Transverse colon (tissue), 4 donors: ENCODE measurements at regions not wholly inside any gene's neighbourhood (a gene's known extent, or its start where the extent isn't known, plus 50 kb on each side); places are given as distances from the start of the nearest gene placed in this dataset.

Experiments
- DNase-seq: peaks from one replicate; pipeline ENCODE4 v3.0.0-alpha.2; 2019
- H3K27ac ChIP-seq, 4 donors: fragments of 200-600 bp; sonication (generic); 2 replicates each; pipeline ENCODE4 v1.5.1; 2016 to 2018; ENCODE audit warnings: inconsistent platforms in 4 of 4
- H3K27me3 ChIP-seq: fragments of 200-600 bp; sonication (generic); 2 replicates; pipeline ENCODE4 v1.5.1; 2017; ENCODE audit warnings: inconsistent platforms
- H3K36me3 ChIP-seq, 4 donors: fragments of 200-600 bp; sonication (generic); 2 replicates each; pipeline ENCODE4 v1.5.1; 2017 to 2019; ENCODE audit warnings: inconsistent platforms in 4 of 4
- H3K4me1 ChIP-seq, 4 donors: fragments of 200-600 bp; sonication (generic); 2 replicates each; pipeline ENCODE4 v1.5.1; 2017 to 2020; ENCODE audit warnings: inconsistent platforms in 4 of 4
- H3K4me3 ChIP-seq, 4 donors: fragments of 200-600 bp; sonication (generic); 1 replicate in 1 of 4; 2 replicates in 3 of 4; pipeline versions ENCODE4 v1.5.1 to v1.6.1; 2017 to 2019; ENCODE audit warnings: inconsistent platforms in 4 of 4
- H3K9me3 ChIP-seq, 2 donors: fragments of 200-600 bp; sonication (generic); 2 replicates each; pipeline ENCODE4 v1.5.1; 2017 to 2019; ENCODE audit warnings: inconsistent platforms in 2 of 2
- CTCF ChIP-seq, 5 experiments: fragments of 200-600 bp in 3 of 5; fragments of 450-650 bp in 2 of 5; sonication (generic) in 3 of 5; IDR thresholded peaks; 1 replicate in 2 of 5; 2 replicates in 3 of 5; pipeline ENCODE4 v1.5.1; 2016 to 2017; ENCODE audit warnings: antibody characterized with exemption in 5 of 5, inconsistent platforms in 3 of 5, mild to moderate bottlenecking in 2 of 5, moderate library complexity in 1 of 5
- EP300 ChIP-seq: sonication (generic); formaldehyde crosslinking; IDR thresholded peaks from one replicate; pipeline ENCODE4 v1.6.1; 2017; ENCODE audit warnings: antibody characterized with exemption, low read depth
- POLR2A ChIP-seq: fragments of 450-650 bp; IDR thresholded peaks from one replicate; pipeline ENCODE4 v1.6.1; 2016; ENCODE audit warnings: antibody characterized with exemption, mild to moderate bottlenecking, moderate library complexity
- POLR2AphosphoS5 ChIP-seq, 3 donors: sonication (generic); formaldehyde crosslinking; IDR thresholded peaks; one replicate each; pipeline ENCODE4 v1.6.1; 2016; ENCODE audit warnings: antibody characterized with exemption in 3 of 3
- WGBS, 2 donors: methylation state at CpG; one replicate each; pipeline ENCODE4 v1.1.5; 2018; ENCODE audit warnings: low coverage in 1 of 2; 5-methylcytosine and 5-hydroxymethylcytosine counted together
- in situ Hi-C, 4 donors: fragments of 200-750 bp; cut with MboI; loops; one replicate each; pipeline versions ENCODE4 v1.15.0 to v1.15.1; 2017; ENCODE audit warnings: low sequenced_read_pairs in 3 of 4, low pct_ligation_motif_present in 1 of 4, low pct_unique_long_range_greater_than_20kb in 1 of 4
- intact Hi-C: fragments of 100-400 bp; cut with DNase I; formaldehyde crosslinking; loops from one replicate; pipeline ENCODE4 v1.15.1; 2023; ENCODE audit warnings: low total_unique reads

- Histone ChIP-seq H3K4me3 (no peak overlapping the region), H3K4me1 (no peaks in the 10 kb centered on the region), H3K27ac (no peak overlapping the region), H3K9me3 (no peaks in the 10 kb centered on the region), H3K27me3 (no peaks in the 10 kb centered on the region), H3K36me3 (no peaks in the 10 kb centered on the region)
- in situ Hi-C loops (no loop called here), intact Hi-C loops (no loop called here)
- no peak for DNase-seq
- whole genome bisulfite sequencing, 2 donors = 52 to 83% methylated on average over 1 to 3 of the region's 3 CpGs
- no peak for TF ChIP-seq POLR2AphosphoS5 (IDR thresholded peaks at IDR 0.05)
These were observed 293.3 kb downstream of the ADRA2A start for GRCh38 chr10:111370101-111370500.

- WGBS, 2 donors = 62% methylated on average over 1 of the region's 1 CpG; no CpG with 5 or more reads in 1 of the 2 donors
- intact Hi-C loops = no loop called here
- DNase-seq = no peak
- no peaks in the 10 kb centered on the region for H3K36me3 ChIP-seq
- H3K9me3 ChIP-seq = no peaks in the 10 kb centered on the region
- H3K27ac ChIP-seq = no peak overlapping the region
- no peaks in the 10 kb centered on the region for H3K4me1 ChIP-seq
- TF ChIP-seq EP300 = no peak
- no peak for TF ChIP-seq CTCF (IDR thresholded peaks at IDR 0.05)
- no peak for TF ChIP-seq POLR2A
- TF ChIP-seq POLR2AphosphoS5 (IDR thresholded peaks at IDR 0.05) = no peak
- in situ Hi-C loops = no loop called here
- no peaks in the 10 kb centered on the region for H3K27me3 ChIP-seq
- H3K4me3 ChIP-seq = no peak overlapping the region
These were observed 296.9 kb downstream of the ADRA2A start for GRCh38 chr10:111373696-111374095.

- no peaks in the 10 kb centered on the region for H3K4me1 ChIP-seq
- H3K27ac ChIP-seq = no peak overlapping the region
- WGBS, 2 donors = 63 to 89% methylated on average over 2 of the region's 2 CpGs
- no peaks in the 10 kb centered on the region for H3K9me3 ChIP-seq
- intact Hi-C loops = no loop called here
- H3K27me3 ChIP-seq = no peaks in the 10 kb centered on the region
- no peak for TF ChIP-seq CTCF (IDR thresholded peaks at IDR 0.05)
- TF ChIP-seq EP300 = no peak
- TF ChIP-seq POLR2A = no peak
- TF ChIP-seq POLR2AphosphoS5 (IDR thresholded peaks at IDR 0.05) = no peak
- no peak overlapping the region for H3K4me3 ChIP-seq
- in situ Hi-C loops = no loop called here
- H3K36me3 ChIP-seq = no peaks in the 10 kb centered on the region
- DNase-seq = no peak
These were observed 302.8 kb downstream of the ADRA2A start for GRCh38 chr10:111379534-111380187.

GRCh38 chr10:111384556-111384955, 307.7 kb downstream of the ADRA2A start:
- DNase-seq = no peak
- TF ChIP-seq CTCF (IDR thresholded peaks at IDR 0.05) = no peak
- TF ChIP-seq POLR2AphosphoS5 (IDR thresholded peaks at IDR 0.05) = no peak
- no peak for TF ChIP-seq EP300
- TF ChIP-seq POLR2A = no peak
- intact Hi-C loops (no loop called here), in situ Hi-C loops (no loop called here)
- Histone ChIP-seq H3K27ac (no peak overlapping the region), H3K9me3 (no peaks in the 10 kb centered on the region), H3K4me1 (no peaks in the 10 kb centered on the region), H3K36me3 (no peaks in the 10 kb centered on the region), H3K4me3 (no peak overlapping the region), H3K27me3 (no peaks in the 10 kb centered on the region)
